Muscle layer of colon (tissue), 2 donors: ENCODE measurements at regions not wholly inside any gene's neighbourhood (a gene's known extent, or its start where the extent isn't known, plus 50 kb on each side); places are given as distances from the start of the nearest gene placed in this dataset.

ENCODE experiments used
- H3K27ac ChIP-seq: one replicate; pipeline ENCODE4 v1.7.0; 2013; ENCODE audit warnings: low read depth, mild to moderate bottlenecking, low read length, moderate library complexity
- H3K27me3 ChIP-seq, 2 donors: one replicate each; pipeline ENCODE4 v1.7.0; 2013; ENCODE audit warnings: low read length in 2 of 2, mild to moderate bottlenecking in 2 of 2; ENCODE audit not compliant: insufficient read depth in 2 of 2, control insufficient read depth in 1 of 2
- H3K36me3 ChIP-seq: one replicate; pipeline ENCODE4 v1.7.0; 2013; ENCODE audit warnings: mild to moderate bottlenecking, low read length; ENCODE audit not compliant: insufficient read depth
- H3K4me1 ChIP-seq: one replicate; pipeline ENCODE4 v1.7.0; 2013; ENCODE audit warnings: mild to moderate bottlenecking, low read length; ENCODE audit not compliant: insufficient read depth
- H3K4me3 ChIP-seq, 2 donors: one replicate each; pipeline ENCODE4 v1.7.0; 2013; ENCODE audit warnings: low read length in 2 of 2, low read depth in 1 of 2, mild to moderate bottlenecking in 1 of 2, moderate library complexity in 1 of 2
- H3K9ac ChIP-seq: one replicate; pipeline ENCODE4 v1.7.0; 2013; ENCODE audit warnings: low read length
- H3K9me3 ChIP-seq: one replicate; pipeline ENCODE4 v1.7.0; 2013; ENCODE audit warnings: mild to moderate bottlenecking, low read length
- donor health status: abdominal sarcoma.
- donor health status: Adenocarcinoma of cecum.

- Histone ChIP-seq H3K27ac (no peak overlapping the region), H3K27me3 (no peaks in the 10 kb centered on the region), H3K9me3 (no peaks in the 10 kb centered on the region), H3K9ac (no peak overlapping the region), H3K36me3 (no peaks in the 10 kb centered on the region), H3K4me1 (no peaks in the 10 kb centered on the region), H3K4me3 (no peak overlapping the region)
These were observed 230.6 kb downstream of the C16orf95 start for GRCh38 chr16:87086575-87086974.

GRCh38 chr16:87092958-87093357 lies 224.2 kb downstream of the C16orf95 start:
- peaks cover 0 to 6% of the 10 kb centered on the region in 2 donors for H3K27me3 ChIP-seq
- H3K4me1 ChIP-seq = no peaks in the 10 kb centered on the region
- no peak overlapping the region for H3K4me3 ChIP-seq
- no peaks in the 10 kb centered on the region for H3K9me3 ChIP-seq
- H3K27ac ChIP-seq = no peak overlapping the region
- H3K9ac ChIP-seq = no peak overlapping the region
- no peaks in the 10 kb centered on the region for H3K36me3 ChIP-seq

- Histone ChIP-seq H3K27ac (no peak overlapping the region), H3K9me3 (no peaks in the 10 kb centered on the region), H3K36me3 (no peaks in the 10 kb centered on the region), H3K4me3 (no peak overlapping the region), H3K4me1 (no peaks in the 10 kb centered on the region), H3K9ac (no peak overlapping the region), H3K27me3 (peaks cover 0 to 13% of the 10 kb centered on the region in 2 donors)
These were observed 223.2 kb downstream of the C16orf95 start for GRCh38 chr16:87093804-87094555.

- no peak overlapping the region for H3K27ac ChIP-seq
- H3K27me3 ChIP-seq = peaks cover 0 to 13% of the 10 kb centered on the region in 2 donors
- no peaks in the 10 kb centered on the region for H3K4me1 ChIP-seq
- H3K9me3 ChIP-seq = no peaks in the 10 kb centered on the region
- H3K36me3 ChIP-seq = no peaks in the 10 kb centered on the region
- no peak overlapping the region for H3K9ac ChIP-seq
- H3K4me3 ChIP-seq = no peak overlapping the region
These were observed 222.7 kb downstream of the C16orf95 start for GRCh38 chr16:87094556-87094865.

- Histone ChIP-seq H3K4me1 (no peaks in the 10 kb centered on the region), H3K9ac (no peak overlapping the region), H3K4me3 (no peak overlapping the region), H3K36me3 (no peaks in the 10 kb centered on the region), H3K27ac (no peak overlapping the region), H3K9me3 (no peaks in the 10 kb centered on the region), H3K27me3 (peaks cover 0 to 13% of the 10 kb centered on the region in 2 donors)
These were observed 221.9 kb downstream of the C16orf95 start for GRCh38 chr16:87095271-87095670.

- Histone ChIP-seq H3K27me3 (peaks cover 0 to 13% of the 10 kb centered on the region in 2 donors), H3K4me1 (no peaks in the 10 kb centered on the region), H3K9ac (no peak overlapping the region), H3K27ac (no peak overlapping the region), H3K4me3 (no peak overlapping the region), H3K9me3 (no peaks in the 10 kb centered on the region), H3K36me3 (no peaks in the 10 kb centered on the region)
These were observed 220.4 kb downstream of the C16orf95 start for GRCh38 chr16:87096746-87097333.

- no peaks in the 10 kb centered on the region for H3K36me3 ChIP-seq
These were observed 218.8 kb downstream of the C16orf95 start for GRCh38 chr16:87098361-87098760.

GRCh38 chr16:87098976-87099720 lies 218.0 kb downstream of the C16orf95 start:
- no peaks in the 10 kb centered on the region for H3K36me3 ChIP-seq
- H3K4me3 ChIP-seq = no peak overlapping the region
- H3K9me3 ChIP-seq = no peaks in the 10 kb centered on the region
- H3K27me3 ChIP-seq = peaks cover 0 to 13% of the 10 kb centered on the region in 2 donors
- no peaks in the 10 kb centered on the region for H3K4me1 ChIP-seq
- H3K9ac ChIP-seq = no peak overlapping the region
- no peak overlapping the region for H3K27ac ChIP-seq

More at GRCh38 chr16:87098361-87098760, 218.8 kb downstream of the C16orf95 start:
- H3K4me3 ChIP-seq = no peak overlapping the region
- no peak overlapping the region for H3K27ac ChIP-seq
- no peak overlapping the region for H3K9ac ChIP-seq
- H3K9me3 ChIP-seq = no peaks in the 10 kb centered on the region
- H3K27me3 ChIP-seq = peaks cover 0 to 13% of the 10 kb centered on the region in 2 donors
- no peaks in the 10 kb centered on the region for H3K4me1 ChIP-seq

GRCh38 chr16:87100306-87101058 lies 216.7 kb downstream of the C16orf95 start:
- Histone ChIP-seq H3K27ac (no peak overlapping the region), H3K4me1 (no peaks in the 10 kb centered on the region), H3K36me3 (no peaks in the 10 kb centered on the region), H3K9ac (no peak overlapping the region), H3K27me3 (peaks cover 0 to 13% of the 10 kb centered on the region in 2 donors), H3K4me3 (no peak overlapping the region), H3K9me3 (no peaks in the 10 kb centered on the region)

GRCh38 chr16:87101903-87102302 lies 215.3 kb downstream of the C16orf95 start:
- Histone ChIP-seq H3K9me3 (no peaks in the 10 kb centered on the region), H3K4me3 (no peak overlapping the region), H3K4me1 (no peaks in the 10 kb centered on the region), H3K36me3 (no peaks in the 10 kb centered on the region), H3K9ac (no peak overlapping the region), H3K27ac (no peak overlapping the region), H3K27me3 (peaks cover 0 to 10% of the 10 kb centered on the region in 2 donors)

GRCh38 chr16:87107201-87107600 lies 210.0 kb downstream of the C16orf95 start:
- Histone ChIP-seq H3K4me1 (no peaks in the 10 kb centered on the region), H3K36me3 (no peaks in the 10 kb centered on the region), H3K9ac (no peak overlapping the region), H3K27ac (no peak overlapping the region), H3K27me3 (no peaks in the 10 kb centered on the region), H3K4me3 (no peak overlapping the region), H3K9me3 (no peaks in the 10 kb centered on the region)
